Parathyroid adenoma (tissue), 2 donors: ENCODE measurements at regions not wholly inside any gene's neighbourhood (a gene's known extent, or its start where the extent isn't known, plus 50 kb on each side); places are given as distances from the start of the nearest gene placed in this dataset.

Experiments used
- H2AFZ ChIP-seq: fragments of 300-600 bp; sonication (generic); one replicate; pipeline ENCODE4 v1.7.0; 2017; ENCODE audit warnings: antibody characterized with exemption, mild to moderate bottlenecking
- H3K27ac ChIP-seq: fragments of 300-600 bp; sonication (generic); one replicate; pipeline ENCODE4 v1.7.0; 2017
- H3K27me3 ChIP-seq: fragments of 300-600 bp; sonication (generic); one replicate; pipeline ENCODE4 v1.7.0; 2017; ENCODE audit warnings: low read length; ENCODE audit not compliant: control insufficient read depth, insufficient read depth
- H3K36me3 ChIP-seq: fragments of 300-600 bp; sonication (generic); one replicate; pipeline ENCODE4 v1.7.0; 2017; ENCODE audit warnings: low read length; ENCODE audit not compliant: control insufficient read depth, insufficient read depth
- H3K4me1 ChIP-seq: fragments of 300-600 bp; sonication (generic); one replicate; pipeline ENCODE4 v1.7.0; 2017; ENCODE audit warnings: control low read depth
- H3K4me2 ChIP-seq: fragments of 300-600 bp; sonication (generic); one replicate; pipeline ENCODE4 v1.7.0; 2017; ENCODE audit warnings: low read length
- H3K4me3 ChIP-seq: fragments of 300-600 bp; sonication (generic); one replicate; pipeline ENCODE4 v1.7.0; 2017; ENCODE audit warnings: low read depth, low read length
- H3K79me2 ChIP-seq: fragments of 300-600 bp; sonication (generic); one replicate; pipeline ENCODE4 v1.7.0; 2017; ENCODE audit warnings: control low read depth
- H3K9ac ChIP-seq: fragments of 300-600 bp; sonication (generic); one replicate; pipeline ENCODE4 v1.7.0; 2017; ENCODE audit warnings: mild to moderate bottlenecking
- H3K9me3 ChIP-seq: fragments of 300-600 bp; sonication (generic); one replicate; pipeline ENCODE4 v1.7.0; 2017; ENCODE audit warnings: low read length; ENCODE audit not compliant: control insufficient read depth
- CTCF ChIP-seq: fragments of 300-600 bp; sonication (generic); IDR thresholded peaks from one replicate; pipeline ENCODE4 v1.7.0; 2017; ENCODE audit warnings: antibody characterized with exemption, mild to moderate bottlenecking
- donor health status: primary hyperparathyroidism.

- Histone ChIP-seq H3K79me2 (no peaks in the 10 kb centered on the region), H3K4me2 (no peak overlapping the region), H3K4me3 (no peak overlapping the region), H3K4me1 (no peaks in the 10 kb centered on the region), H3K9ac (no peak overlapping the region), H3K36me3 (no peaks in the 10 kb centered on the region), H3K27me3 (no peaks in the 10 kb centered on the region), H3K27ac (no peak overlapping the region), H3K9me3 (no peaks in the 10 kb centered on the region), H2AFZ (no peak overlapping the region)
- TF ChIP-seq CTCF = no peak
These were observed 114.2 kb downstream of the UNC5CL start for GRCh38 chr6:40924839-40925238.

- no peaks in the 10 kb centered on the region for H3K27me3 ChIP-seq
- H3K27ac ChIP-seq = no peak overlapping the region
- no peak overlapping the region for H3K4me2 ChIP-seq
- no peak overlapping the region for H2AFZ ChIP-seq
- H3K4me3 ChIP-seq = no peak overlapping the region
- no peaks in the 10 kb centered on the region for H3K4me1 ChIP-seq
- H3K9me3 ChIP-seq = no peaks in the 10 kb centered on the region
- H3K79me2 ChIP-seq = no peaks in the 10 kb centered on the region
- no peak for TF ChIP-seq CTCF
- H3K36me3 ChIP-seq = no peaks in the 10 kb centered on the region
- no peak overlapping the region for H3K9ac ChIP-seq
These were observed 115.1 kb downstream of the UNC5CL start for GRCh38 chr6:40923880-40924279.

- Histone ChIP-seq H3K9me3 (no peaks in the 10 kb centered on the region), H3K4me1 (no peaks in the 10 kb centered on the region), H3K27ac (no peak overlapping the region), H2AFZ (no peak overlapping the region), H3K36me3 (no peaks in the 10 kb centered on the region), H3K27me3 (no peaks in the 10 kb centered on the region), H3K4me2 (no peak overlapping the region), H3K4me3 (no peak overlapping the region), H3K9ac (no peak overlapping the region), H3K79me2 (no peaks in the 10 kb centered on the region)
- TF ChIP-seq CTCF = no peak
These were observed 115.7 kb downstream of the UNC5CL start for GRCh38 chr6:40923326-40923725.

- Histone ChIP-seq H3K79me2 (no peaks in the 10 kb centered on the region), H3K4me2 (no peak overlapping the region), H3K4me1 (no peaks in the 10 kb centered on the region), H3K27me3 (no peaks in the 10 kb centered on the region), H3K9ac (no peak overlapping the region), H3K9me3 (no peaks in the 10 kb centered on the region), H3K4me3 (no peak overlapping the region), H2AFZ (no peak overlapping the region), H3K27ac (no peak overlapping the region), H3K36me3 (no peaks in the 10 kb centered on the region)
- TF ChIP-seq CTCF = no peak
These were observed 116.7 kb downstream of the UNC5CL start for GRCh38 chr6:40922281-40922680.

- Histone ChIP-seq H3K4me3 (no peak overlapping the region), H3K9me3 (no peaks in the 10 kb centered on the region), H3K9ac (no peak overlapping the region), H3K79me2 (no peaks in the 10 kb centered on the region), H3K27ac (no peak overlapping the region), H3K36me3 (no peaks in the 10 kb centered on the region), H3K4me2 (no peak overlapping the region), H3K4me1 (no peaks in the 10 kb centered on the region), H2AFZ (no peak overlapping the region), H3K27me3 (no peaks in the 10 kb centered on the region)
- TF ChIP-seq CTCF = no peak
These were observed 120.9 kb downstream of the UNC5CL start for GRCh38 chr6:40918040-40918651.
